ENCODE measurements at regions not wholly inside any gene's neighbourhood (a gene's known extent, or its start where the extent isn't known, plus 50 kb on each side); places are given as distances from the start of the nearest gene placed in this dataset.

- no peak for FAIRE-seq
- Histone ChIP-seq H3K9me3 (ENCODE audit: control insufficient read depth in 2 of 3, insufficient read depth in 1 of 3, low read length in 3 of 3) (peaks cover 0 to under 1% (median 0%) of the 10 kb centered on the region in 3 donors), H3K4me1 (ENCODE audit: control insufficient read depth in 2 of 3, insufficient read depth in 2 of 3, low read depth in 1 of 3, low read length in 3 of 3) (no peaks in the 10 kb centered on the region), H3K4me3 (ENCODE audit: low read length in 3 of 3) (no peak overlapping the region), H3K27ac (ENCODE audit: low read depth in 2 of 2, low read length in 2 of 2) (no peak overlapping the region), H3K27me3 (ENCODE audit: control insufficient read depth, insufficient read depth, low read length) (no peaks in the 10 kb centered on the region), H3K9ac (ENCODE audit: low read length in 3 of 3) (no peak overlapping the region), H3K36me3 (ENCODE audit: control insufficient read depth in 2 of 3, insufficient read depth in 3 of 3, low read length in 3 of 3) (no peaks in the 10 kb centered on the region)
- intact Hi-C loops (cut with DNase I): no loop called here
- TF ChIP-seq CTCF (IDR thresholded peaks at IDR 0.05; ENCODE audit: borderline replicate concordance, extremely low read depth, insufficient read depth): no peak
- no peak for DNase-seq
These were observed 329.2 kb upstream of the NFE2L3 start for GRCh38 chr7:25822823-25823222.

GRCh38 chr7:25823571-25823970 is 328.4 kb upstream of the NFE2L3 start:
- Histone ChIP-seq H3K27me3 (ENCODE audit: control insufficient read depth, insufficient read depth, low read length) (no peaks in the 10 kb centered on the region), H3K4me1 (ENCODE audit: control insufficient read depth in 2 of 3, insufficient read depth in 2 of 3, low read depth in 1 of 3, low read length in 3 of 3) (no peaks in the 10 kb centered on the region), H3K36me3 (ENCODE audit: control insufficient read depth in 2 of 3, insufficient read depth in 3 of 3, low read length in 3 of 3) (no peaks in the 10 kb centered on the region), H3K9ac (ENCODE audit: low read length in 3 of 3) (no peak overlapping the region), H3K27ac (ENCODE audit: low read depth in 2 of 2, low read length in 2 of 2) (no peak overlapping the region), H3K4me3 (ENCODE audit: low read length in 3 of 3) (no peak overlapping the region), H3K9me3 (ENCODE audit: control insufficient read depth in 2 of 3, insufficient read depth in 1 of 3, low read length in 3 of 3) (peaks cover 0 to 3% (median 0%) of the 10 kb centered on the region in 3 donors)
- TF ChIP-seq CTCF (IDR thresholded peaks at IDR 0.05; ENCODE audit: borderline replicate concordance, extremely low read depth, insufficient read depth): no peak
- FAIRE-seq (no peak), DNase-seq (no peak)
- intact Hi-C loops (cut with DNase I): no loop called here

- FAIRE-seq (no peak), DNase-seq (no peak)
- H3K27ac ChIP-seq (ENCODE audit: low read depth in 2 of 2, low read length in 2 of 2): no peak overlapping the region
- no peaks in the 10 kb centered on the region for H3K36me3 ChIP-seq (ENCODE audit: control insufficient read depth in 2 of 3, insufficient read depth in 3 of 3, low read length in 3 of 3)
- TF ChIP-seq CTCF (IDR thresholded peaks at IDR 0.05; ENCODE audit: borderline replicate concordance, extremely low read depth, insufficient read depth): no peak
- H3K9me3 ChIP-seq (ENCODE audit: control insufficient read depth in 2 of 3, insufficient read depth in 1 of 3, low read length in 3 of 3): peaks cover 0 to 3% (median 0%) of the 10 kb centered on the region in 3 donors
- H3K27me3 ChIP-seq (ENCODE audit: control insufficient read depth, insufficient read depth, low read length): no peaks in the 10 kb centered on the region
- intact Hi-C loops (cut with DNase I): no loop called here
- no peak overlapping the region for H3K4me3 ChIP-seq (ENCODE audit: low read length in 3 of 3)
- peaks cover 0 to 11% (median 0%) of the 10 kb centered on the region in 3 donors for H3K4me1 ChIP-seq (ENCODE audit: control insufficient read depth in 2 of 3, insufficient read depth in 2 of 3, low read depth in 1 of 3, low read length in 3 of 3)
- no peak overlapping the region for H3K9ac ChIP-seq (ENCODE audit: low read length in 3 of 3)
These were observed 323.5 kb upstream of the NFE2L3 start for GRCh38 chr7:25828468-25828867.

GRCh38 chr7:25829663-25830062 is 322.3 kb upstream of the NFE2L3 start:
- TF ChIP-seq CTCF (IDR thresholded peaks at IDR 0.05; ENCODE audit: borderline replicate concordance, extremely low read depth, insufficient read depth): no peak
- H3K9ac ChIP-seq (ENCODE audit: low read length in 3 of 3): no peak overlapping the region
- no peak overlapping the region for H3K27ac ChIP-seq (ENCODE audit: low read depth in 2 of 2, low read length in 2 of 2)

More at GRCh38 chr7:25829663-25830062, 322.3 kb upstream of the NFE2L3 start:
- Histone ChIP-seq H3K4me1 (ENCODE audit: control insufficient read depth in 2 of 3, insufficient read depth in 2 of 3, low read depth in 1 of 3, low read length in 3 of 3) (peaks cover 0 to 11% (median 0%) of the 10 kb centered on the region in 3 donors), H3K9me3 (ENCODE audit: control insufficient read depth in 2 of 3, insufficient read depth in 1 of 3, low read length in 3 of 3) (peaks cover 0 to 3% (median 0%) of the 10 kb centered on the region in 3 donors), H3K36me3 (ENCODE audit: control insufficient read depth in 2 of 3, insufficient read depth in 3 of 3, low read length in 3 of 3) (no peaks in the 10 kb centered on the region), H3K27me3 (ENCODE audit: control insufficient read depth, insufficient read depth, low read length) (no peaks in the 10 kb centered on the region), H3K4me3 (ENCODE audit: low read length in 3 of 3) (no peak overlapping the region)
- no peak for DNase-seq
- intact Hi-C loops (cut with DNase I): no loop called here
- FAIRE-seq: no peak

All from kidney (tissue), 13 donors.